DMS53 treated with DMSO at 0.1 percent for 48 hours (cell line): ENCODE measurements at regions not wholly inside any gene's neighbourhood (a gene's known extent, or its start where the extent isn't known, plus 50 kb on each side); places are given as distances from the start of the nearest gene placed in this dataset.
A peak's percentile ranks its signal among the peaks of the same experiment; 100 is the strongest.
"Not testable (repeated sequence)": the region's sequence is repeated elsewhere in the genome, so short reads cannot be mapped to it uniquely, and the experiment has no call there.

Source experiments
- DNase-seq: peaks from one replicate; lab custom pipeline; 2025; ENCODE audit not compliant: unreplicated experiment; lab: John Stamatoyannopoulos, UW

GRCh38 chr9:68593760-68594159, 53.1 kb upstream of the TMEM252 start:
- not testable (repeated sequence) for DNase-seq

GRCh38 chr9:68595868-68596267, 55.2 kb upstream of the TMEM252 start:
- no peak for DNase-seq

GRCh38 chr9:68597362-68597997, 56.8 kb upstream of the TMEM252 start:
- DNase-seq: no peak

- DNase-seq: no peak
These were observed 59.1 kb upstream of the TMEM252 start for GRCh38 chr9:68599826-68600225.

- DNase-seq: no peak
These were observed 60.4 kb upstream of the TMEM252 start for GRCh38 chr9:68601081-68601480.

- DNase-seq: no peak
These were observed 62.7 kb upstream of the TMEM252 start for GRCh38 chr9:68603371-68603770.

- no peak for DNase-seq
These were observed 68.1 kb upstream of the TMEM252 start for GRCh38 chr9:68608763-68609162.

- DNase-seq: no peak
These were observed 69.3 kb upstream of the TMEM252 start for GRCh38 chr9:68609901-68610415.

- DNase-seq: no peak
These were observed 73.4 kb upstream of the TMEM252 start for GRCh38 chr9:68614121-68614520.

- not testable (repeated sequence) for DNase-seq
These were observed 76.3 kb upstream of the TMEM252 start for GRCh38 chr9:68617011-68617410.

GRCh38 chr9:68619072-68619471, 78.4 kb upstream of the TMEM252 start:
- DNase-seq: no peak

GRCh38 chr9:68619636-68620035, 79.0 kb upstream of the TMEM252 start:
- peak; percentile 76 for DNase-seq

GRCh38 chr9:68625559-68625958, 79.5 kb upstream of the PIP5K1B start:
- DNase-seq: no peak

- DNase-seq: no peak
These were observed 78.5 kb upstream of the PIP5K1B start for GRCh38 chr9:68626526-68626925.

- DNase-seq: no peak
These were observed 77.9 kb upstream of the PIP5K1B start for GRCh38 chr9:68627104-68627503.

GRCh38 chr9:68627594-68627993, 77.4 kb upstream of the PIP5K1B start:
- DNase-seq: no peak

- DNase-seq: no peak
These were observed 76.0 kb upstream of the PIP5K1B start for GRCh38 chr9:68629042-68629441.

GRCh38 chr9:68631811-68632210, 73.2 kb upstream of the PIP5K1B start:
- no peak for DNase-seq

GRCh38 chr9:68637020-68637419, 68.0 kb upstream of the PIP5K1B start:
- peak; percentile 52 for DNase-seq

GRCh38 chr9:68639261-68639660, 65.8 kb upstream of the PIP5K1B start:
- not testable (repeated sequence) for DNase-seq

- no peak for DNase-seq
These were observed 64.5 kb upstream of the PIP5K1B start for GRCh38 chr9:68640421-68641089.
